K562 (cell line): ENCODE measurements at regions not wholly inside any gene's neighbourhood (a gene's known extent, or its start where the extent isn't known, plus 50 kb on each side); places are given as distances from the start of the nearest gene placed in this dataset.

Experiments used
- ARNT ChIP-seq, 2 experiments: fragments of 450-650 bp; IDR thresholded peaks; 2 replicates each; pipeline ENCODE4 v1.6.1; 2016; ENCODE audit warnings: mild to moderate bottlenecking in 1 of 2
- GTF2F1 ChIP-seq: IDR thresholded peaks from 2 replicates; pipeline ENCODE4 v1.6.1; 2011; ENCODE audit warnings: low read depth, low read length, improper control_type of control experiment
- KLF6 ChIP-seq: fragments of 250-450 bp; sonication (Bioruptor Pico); IDR thresholded peaks from 2 replicates; pipeline ENCODE4 v1.4.0; 2020; ENCODE audit warnings: mild to moderate bottlenecking, moderate library complexity, borderline replicate concordance
- POLR2A ChIP-seq: fragments of 450-650 bp; conservative IDR thresholded peaks from 2 replicates; pipeline ENCODE4 v1.6.1; 2016
- RBBP5 ChIP-seq: fragments of 200-600 bp; sonication (generic); IDR thresholded peaks from 2 replicates; pipeline ENCODE4 v1.6.1; 2012; ENCODE audit warnings: borderline replicate concordance, mild to moderate bottlenecking, low read length, control low read depth, inconsistent platforms; ENCODE audit not compliant: insufficient read depth, poor library complexity, severe bottlenecking
- RUNX1 ChIP-seq: sonication (generic); IDR thresholded peaks from 2 replicates; pipeline ENCODE4 v1.6.1; 2016; ENCODE audit warnings: antibody characterized with exemption, low read depth
- SMC3 ChIP-seq: conservative IDR thresholded peaks from 2 replicates; pipeline ENCODE4 v1.6.1; 2011; ENCODE audit warnings: low read depth, low read length, improper control_type of control experiment; ENCODE audit not compliant: insufficient read depth
- SRF ChIP-seq, 2 experiments: fragments of 250-450, 450-650 bp in 1 of 2; sonication (Bioruptor Pico) in 1 of 2; sonication (generic) in 1 of 2; formaldehyde crosslinking; IDR thresholded peaks; 2 replicates each; pipeline versions ENCODE4 v1.5.0 to v1.5.1; 2020 to 2022; ENCODE audit warnings: mild to moderate bottlenecking in 1 of 2, missing genetic modification reagents in 1 of 2
- ZNF384 ChIP-seq: IDR thresholded peaks from 2 replicates; pipeline ENCODE4 v1.6.1; 2012; ENCODE audit warnings: low read depth, low read length, improper control_type of control experiment
- TF ChIP-seq, protein P1 (sequence below), 2 experiments: fragments of 450-650 bp in 1 of 2; sonication (generic) in 1 of 2; formaldehyde crosslinking in 1 of 2; IDR thresholded peaks; 2 replicates each; pipeline versions ENCODE4 v1.7.1 to v1.9.0; 2016 to 2022; ENCODE audit warnings: inconsistent platforms in 1 of 2, mild to moderate bottlenecking in 1 of 2, missing genetic modification reagents in 1 of 2
- TF ChIP-seq, protein P2 (sequence below): sonication (generic); formaldehyde crosslinking; IDR thresholded peaks from 2 replicates; pipeline ENCODE4 v1.5.0; 2020; ENCODE audit warnings: missing genetic modification reagents
- TF ChIP-seq, protein P3 (sequence below): fragments of 450-650 bp; IDR thresholded peaks from 2 replicates; pipeline ENCODE4 v1.6.1; 2016; ENCODE audit warnings: antibody characterized with exemption
- TF ChIP-seq, protein P4 (sequence below), 3 experiments: IDR thresholded peaks in 2 of 3; conservative IDR thresholded peaks in 1 of 3; 2 replicates each; pipeline ENCODE4 v1.5.1; 2011 to 2012; ENCODE audit warnings: low read length in 3 of 3, mild to moderate bottlenecking in 3 of 3, control low read depth in 2 of 3, improper control_type of control experiment in 1 of 3, inconsistent platforms in 1 of 3, low read depth in 1 of 3, mixed read lengths in 1 of 3, moderate library complexity in 1 of 3; ENCODE audit not compliant: insufficient read depth in 2 of 3

DNA sequence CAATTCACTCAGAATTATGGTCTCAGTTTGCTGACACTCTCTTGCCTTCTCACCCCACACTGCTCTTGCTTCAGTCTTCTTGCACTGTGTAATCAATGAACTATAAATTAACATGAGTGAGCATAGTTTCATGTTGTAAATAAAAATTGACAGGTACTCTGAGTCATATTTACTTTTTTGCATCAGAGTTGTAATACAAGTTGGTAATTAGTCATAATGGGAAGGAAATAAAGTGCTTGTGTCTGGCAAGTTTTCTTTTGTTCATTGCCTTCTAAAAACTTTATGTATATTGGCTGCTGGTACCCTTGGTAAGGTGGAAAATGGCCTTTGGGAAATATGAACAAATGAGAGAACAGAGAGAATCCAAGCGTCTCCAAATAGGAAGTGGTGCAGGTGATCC lies 169.3 kb upstream of the MAGI2 start:
- TF ChIP-seq, protein P1, sequence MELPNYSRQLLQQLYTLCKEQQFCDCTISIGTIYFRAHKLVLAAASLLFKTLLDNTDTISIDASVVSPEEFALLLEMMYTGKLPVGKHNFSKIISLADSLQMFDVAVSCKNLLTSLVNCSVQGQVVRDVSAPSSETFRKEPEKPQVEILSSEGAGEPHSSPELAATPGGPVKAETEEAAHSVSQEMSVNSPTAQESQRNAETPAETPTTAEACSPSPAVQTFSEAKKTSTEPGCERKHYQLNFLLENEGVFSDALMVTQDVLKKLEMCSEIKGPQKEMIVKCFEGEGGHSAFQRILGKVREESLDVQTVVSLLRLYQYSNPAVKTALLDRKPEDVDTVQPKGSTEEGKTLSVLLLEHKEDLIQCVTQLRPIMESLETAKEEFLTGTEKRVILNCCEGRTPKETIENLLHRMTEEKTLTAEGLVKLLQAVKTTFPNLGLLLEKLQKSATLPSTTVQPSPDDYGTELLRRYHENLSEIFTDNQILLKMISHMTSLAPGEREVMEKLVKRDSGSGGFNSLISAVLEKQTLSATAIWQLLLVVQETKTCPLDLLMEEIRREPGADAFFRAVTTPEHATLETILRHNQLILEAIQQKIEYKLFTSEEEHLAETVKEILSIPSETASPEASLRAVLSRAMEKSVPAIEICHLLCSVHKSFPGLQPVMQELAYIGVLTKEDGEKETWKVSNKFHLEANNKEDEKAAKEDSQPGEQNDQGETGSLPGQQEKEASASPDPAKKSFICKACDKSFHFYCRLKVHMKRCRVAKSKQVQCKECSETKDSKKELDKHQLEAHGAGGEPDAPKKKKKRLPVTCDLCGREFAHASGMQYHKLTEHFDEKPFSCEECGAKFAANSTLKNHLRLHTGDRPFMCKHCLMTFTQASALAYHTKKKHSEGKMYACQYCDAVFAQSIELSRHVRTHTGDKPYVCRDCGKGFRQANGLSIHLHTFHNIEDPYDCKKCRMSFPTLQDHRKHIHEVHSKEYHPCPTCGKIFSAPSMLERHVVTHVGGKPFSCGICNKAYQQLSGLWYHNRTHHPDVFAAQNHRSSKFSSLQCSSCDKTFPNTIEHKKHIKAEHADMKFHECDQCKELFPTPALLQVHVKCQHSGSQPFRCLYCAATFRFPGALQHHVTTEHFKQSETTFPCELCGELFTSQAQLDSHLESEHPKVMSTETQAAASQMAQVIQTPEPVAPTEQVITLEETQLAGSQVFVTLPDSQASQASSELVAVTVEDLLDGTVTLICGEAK (IDR thresholded peaks at IDR 0.05), result no peak
- TF ChIP-seq, protein P1 (CRISPR knock-in tag; IDR thresholded peaks at IDR 0.05), result no peak
- TF ChIP-seq ZNF384, result no peak
- TF ChIP-seq SMC3, result no peak
- TF ChIP-seq, protein P2, sequence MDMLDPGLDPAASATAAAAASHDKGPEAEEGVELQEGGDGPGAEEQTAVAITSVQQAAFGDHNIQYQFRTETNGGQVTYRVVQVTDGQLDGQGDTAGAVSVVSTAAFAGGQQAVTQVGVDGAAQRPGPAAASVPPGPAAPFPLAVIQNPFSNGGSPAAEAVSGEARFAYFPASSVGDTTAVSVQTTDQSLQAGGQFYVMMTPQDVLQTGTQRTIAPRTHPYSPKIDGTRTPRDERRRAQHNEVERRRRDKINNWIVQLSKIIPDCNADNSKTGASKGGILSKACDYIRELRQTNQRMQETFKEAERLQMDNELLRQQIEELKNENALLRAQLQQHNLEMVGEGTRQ, result no peak
- no peak for TF ChIP-seq POLR2A
- TF ChIP-seq, protein P3, sequence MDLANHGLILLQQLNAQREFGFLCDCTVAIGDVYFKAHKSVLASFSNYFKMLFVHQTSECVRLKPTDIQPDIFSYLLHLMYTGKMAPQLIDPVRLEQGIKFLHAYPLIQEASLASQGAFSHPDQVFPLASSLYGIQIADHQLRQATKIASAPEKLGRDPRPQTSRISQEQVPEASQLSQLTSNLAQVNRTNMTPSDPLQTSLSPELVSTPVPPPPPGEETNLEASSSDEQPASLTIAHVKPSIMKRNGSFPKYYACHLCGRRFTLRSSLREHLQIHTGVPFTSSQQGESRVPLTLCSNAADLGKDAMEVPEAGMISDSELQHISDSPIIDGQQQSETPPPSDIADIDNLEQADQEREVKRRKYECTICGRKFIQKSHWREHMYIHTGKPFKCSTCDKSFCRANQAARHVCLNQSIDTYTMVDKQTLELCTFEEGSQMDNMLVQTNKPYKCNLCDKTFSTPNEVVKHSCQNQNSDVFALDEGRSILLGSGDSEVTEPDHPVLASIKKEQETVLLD, result no peak
- TF ChIP-seq, protein P4, sequence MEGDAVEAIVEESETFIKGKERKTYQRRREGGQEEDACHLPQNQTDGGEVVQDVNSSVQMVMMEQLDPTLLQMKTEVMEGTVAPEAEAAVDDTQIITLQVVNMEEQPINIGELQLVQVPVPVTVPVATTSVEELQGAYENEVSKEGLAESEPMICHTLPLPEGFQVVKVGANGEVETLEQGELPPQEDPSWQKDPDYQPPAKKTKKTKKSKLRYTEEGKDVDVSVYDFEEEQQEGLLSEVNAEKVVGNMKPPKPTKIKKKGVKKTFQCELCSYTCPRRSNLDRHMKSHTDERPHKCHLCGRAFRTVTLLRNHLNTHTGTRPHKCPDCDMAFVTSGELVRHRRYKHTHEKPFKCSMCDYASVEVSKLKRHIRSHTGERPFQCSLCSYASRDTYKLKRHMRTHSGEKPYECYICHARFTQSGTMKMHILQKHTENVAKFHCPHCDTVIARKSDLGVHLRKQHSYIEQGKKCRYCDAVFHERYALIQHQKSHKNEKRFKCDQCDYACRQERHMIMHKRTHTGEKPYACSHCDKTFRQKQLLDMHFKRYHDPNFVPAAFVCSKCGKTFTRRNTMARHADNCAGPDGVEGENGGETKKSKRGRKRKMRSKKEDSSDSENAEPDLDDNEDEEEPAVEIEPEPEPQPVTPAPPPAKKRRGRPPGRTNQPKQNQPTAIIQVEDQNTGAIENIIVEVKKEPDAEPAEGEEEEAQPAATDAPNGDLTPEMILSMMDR (IDR thresholded peaks at IDR 0.05 in 2 of 3, conservative IDR thresholded peaks at IDR 0.05 in 1 of 3; ENCODE audit: insufficient read depth in 2 of 3, low read depth in 1 of 3, low read length in 3 of 3), result no peak
- no peak for TF ChIP-seq GTF2F1
- no peak for TF ChIP-seq RUNX1
- no peak for TF ChIP-seq SRF (CRISPR knock-in tag; IDR thresholded peaks at IDR 0.05)
- TF ChIP-seq RBBP5, result no peak
- no peak for TF ChIP-seq ARNT (IDR thresholded peaks at IDR 0.05)
- TF ChIP-seq KLF6 (CRISPR knock-in tag), result no peak
